ENCODE measurements at regions not wholly inside any gene's neighbourhood (a gene's known extent, or its start where the extent isn't known, plus 50 kb on each side); places are given as distances from the start of the nearest gene placed in this dataset.

- H3K27me3 ChIP-seq (ENCODE audit: low read depth, low read length), result peaks cover 19% of the 10 kb centered on the region
- H3K4me1 ChIP-seq (ENCODE audit: low read length), result peaks cover 32% of the 10 kb centered on the region
- no peak overlapping the region for H3K9ac ChIP-seq (ENCODE audit: low read length)
- no peak overlapping the region for H3K4me3 ChIP-seq (ENCODE audit: low read length)
- TF ChIP-seq EZH2phosphoT487 (IDR thresholded peaks at IDR 0.05; ENCODE audit: low read depth), result no peak
- TF ChIP-seq CTCF (IDR thresholded peaks at IDR 0.05; ENCODE audit: low read depth, low read length), result no peak
- no peaks in the 10 kb centered on the region for H3K36me3 ChIP-seq (replicated peaks; ENCODE audit: low read depth, low read length)
- no peaks in the 10 kb centered on the region for H3K79me2 ChIP-seq (ENCODE audit: low read length)
- H2AFZ ChIP-seq (ENCODE audit: low read depth, low read length), result no peak overlapping the region
- H3K9me3 ChIP-seq (ENCODE audit: insufficient read depth, low read length), result peaks cover 11% of the 10 kb centered on the region
- no peak overlapping the region for H3K4me2 ChIP-seq (ENCODE audit: low read length)
- no peak overlapping the region for H3K27ac ChIP-seq (ENCODE audit: low read length)
- no peaks in the 10 kb centered on the region for H4K20me1 ChIP-seq (ENCODE audit: insufficient read depth, low read length)
Measured at GRCh38 chr17:77879896-77880280, 78.6 kb upstream of the TNRC6C start.

GRCh38 chr17:77880711-77881450 lies 77.6 kb upstream of the TNRC6C start:
- Histone ChIP-seq H3K36me3 (replicated peaks; ENCODE audit: low read depth, low read length) (no peaks in the 10 kb centered on the region), H3K9ac (ENCODE audit: low read length) (no peak overlapping the region), H3K79me2 (ENCODE audit: low read length) (no peaks in the 10 kb centered on the region), H3K9me3 (ENCODE audit: insufficient read depth, low read length) (peaks cover 6% of the 10 kb centered on the region), H3K4me2 (ENCODE audit: low read length) (peak overlapping the region; percentile 65), H3K4me3 (ENCODE audit: low read length) (peak overlapping the region; percentile 42), H4K20me1 (ENCODE audit: insufficient read depth, low read length) (no peaks in the 10 kb centered on the region), H3K27me3 (ENCODE audit: low read depth, low read length) (peaks cover 16% of the 10 kb centered on the region), H3K27ac (ENCODE audit: low read length) (no peak overlapping the region), H2AFZ (ENCODE audit: low read depth, low read length) (no peak overlapping the region), H3K4me1 (ENCODE audit: low read length) (peaks cover 30% of the 10 kb centered on the region)
- no peak for TF ChIP-seq EZH2phosphoT487 (IDR thresholded peaks at IDR 0.05; ENCODE audit: low read depth)
- TF ChIP-seq CTCF (IDR thresholded peaks at IDR 0.05; ENCODE audit: low read depth, low read length), result no peak

- H3K4me1 ChIP-seq (ENCODE audit: low read length), result peaks cover 36% of the 10 kb centered on the region
Measured at GRCh38 chr17:77881545-77881944, 77.0 kb upstream of the TNRC6C start.

GRCh38 chr17:77882040-77882439 lies 76.5 kb upstream of the TNRC6C start:
- Histone ChIP-seq H3K36me3 (replicated peaks; ENCODE audit: low read depth, low read length) (no peaks in the 10 kb centered on the region), H3K9ac (ENCODE audit: low read length) (no peak overlapping the region), H4K20me1 (ENCODE audit: insufficient read depth, low read length) (no peaks in the 10 kb centered on the region), H3K4me2 (ENCODE audit: low read length) (peak overlapping the region; percentile 65), H2AFZ (ENCODE audit: low read depth, low read length) (no peak overlapping the region), H3K4me3 (ENCODE audit: low read length) (peak overlapping the region; percentile 42), H3K79me2 (ENCODE audit: low read length) (no peaks in the 10 kb centered on the region), H3K4me1 (ENCODE audit: low read length) (peaks cover 38% of the 10 kb centered on the region), H3K27ac (ENCODE audit: low read length) (no peak overlapping the region), H3K9me3 (ENCODE audit: insufficient read depth, low read length) (no peaks in the 10 kb centered on the region), H3K27me3 (ENCODE audit: low read depth, low read length) (peaks cover 28% of the 10 kb centered on the region)
- no peak for TF ChIP-seq CTCF (IDR thresholded peaks at IDR 0.05; ENCODE audit: low read depth, low read length)
- no peak for TF ChIP-seq EZH2phosphoT487 (IDR thresholded peaks at IDR 0.05; ENCODE audit: low read depth)

More at GRCh38 chr17:77881545-77881944, 77.0 kb upstream of the TNRC6C start:
- Histone ChIP-seq H3K9ac (ENCODE audit: low read length) (no peak overlapping the region), H4K20me1 (ENCODE audit: insufficient read depth, low read length) (no peaks in the 10 kb centered on the region), H3K4me3 (ENCODE audit: low read length) (peak overlapping the region; percentile 42), H2AFZ (ENCODE audit: low read depth, low read length) (no peak overlapping the region), H3K4me2 (ENCODE audit: low read length) (peak overlapping the region; percentile 65), H3K27me3 (ENCODE audit: low read depth, low read length) (peaks cover 23% of the 10 kb centered on the region), H3K79me2 (ENCODE audit: low read length) (no peaks in the 10 kb centered on the region), H3K9me3 (ENCODE audit: insufficient read depth, low read length) (no peaks in the 10 kb centered on the region; the same call in 1 of the 2 replicates), H3K27ac (ENCODE audit: low read length) (no peak overlapping the region), H3K36me3 (replicated peaks; ENCODE audit: low read depth, low read length) (no peaks in the 10 kb centered on the region)
- TF ChIP-seq EZH2phosphoT487 (IDR thresholded peaks at IDR 0.05; ENCODE audit: low read depth) (no peak), CTCF (IDR thresholded peaks at IDR 0.05; ENCODE audit: low read depth, low read length) (no peak)

Measured in OCI-LY3 (cell line).